OCI-LY1 (cell line): ENCODE measurements at regions not wholly inside any gene's neighbourhood (a gene's known extent, or its start where the extent isn't known, plus 50 kb on each side); places are given as distances from the start of the nearest gene placed in this dataset.

Experiments
- CTCF ChIP-seq: fragments of 200-600 bp; sonication (generic), shearing (Covaris generic); IDR thresholded peaks from 2 replicates; pipeline ENCODE4 v1.5.1; 2017; ENCODE audit warnings: mild to moderate bottlenecking, antibody characterized with exemption, low read length, moderate library complexity, mixed read lengths
- EZH2 ChIP-seq: fragments of 200-600 bp; sonication (generic), shearing (Covaris generic); IDR thresholded peaks from 2 replicates; pipeline ENCODE4 v1.8.0; 2017; ENCODE audit warnings: borderline replicate concordance, mixed run types, mild to moderate bottlenecking, antibody characterized with exemption, low read length, moderate library complexity, mixed read lengths

- TF ChIP-seq CTCF (no peak), EZH2 (no peak)
Observed at GRCh38 chr22:44622147-44622427, 79.9 kb upstream of the PRR5 start.
